ENCODE measurements at regions not wholly inside any gene's neighbourhood (a gene's known extent, or its start where the extent isn't known, plus 50 kb on each side); places are given as distances from the start of the nearest gene placed in this dataset.

DNA sequence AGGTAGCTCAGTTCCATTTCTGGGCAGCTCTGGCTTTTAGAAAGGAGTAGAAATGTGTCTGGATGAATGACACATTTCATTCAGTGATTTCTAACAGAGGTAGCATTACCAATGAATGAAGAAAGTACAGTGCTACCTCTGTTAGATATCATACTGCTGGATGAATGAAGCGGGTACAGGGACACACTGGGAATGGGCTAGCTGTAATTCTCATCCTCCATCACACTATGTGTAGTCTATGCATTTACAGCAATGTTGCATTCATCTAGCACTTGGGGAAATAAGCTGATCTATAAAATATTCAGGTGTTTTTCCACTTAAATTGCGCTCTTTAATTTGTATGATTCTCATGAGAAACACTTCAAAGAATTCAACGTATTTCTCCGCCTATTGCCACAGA, 158.3 kb upstream of the IRX5 start:
- TF ChIP-seq, protein P1, sequence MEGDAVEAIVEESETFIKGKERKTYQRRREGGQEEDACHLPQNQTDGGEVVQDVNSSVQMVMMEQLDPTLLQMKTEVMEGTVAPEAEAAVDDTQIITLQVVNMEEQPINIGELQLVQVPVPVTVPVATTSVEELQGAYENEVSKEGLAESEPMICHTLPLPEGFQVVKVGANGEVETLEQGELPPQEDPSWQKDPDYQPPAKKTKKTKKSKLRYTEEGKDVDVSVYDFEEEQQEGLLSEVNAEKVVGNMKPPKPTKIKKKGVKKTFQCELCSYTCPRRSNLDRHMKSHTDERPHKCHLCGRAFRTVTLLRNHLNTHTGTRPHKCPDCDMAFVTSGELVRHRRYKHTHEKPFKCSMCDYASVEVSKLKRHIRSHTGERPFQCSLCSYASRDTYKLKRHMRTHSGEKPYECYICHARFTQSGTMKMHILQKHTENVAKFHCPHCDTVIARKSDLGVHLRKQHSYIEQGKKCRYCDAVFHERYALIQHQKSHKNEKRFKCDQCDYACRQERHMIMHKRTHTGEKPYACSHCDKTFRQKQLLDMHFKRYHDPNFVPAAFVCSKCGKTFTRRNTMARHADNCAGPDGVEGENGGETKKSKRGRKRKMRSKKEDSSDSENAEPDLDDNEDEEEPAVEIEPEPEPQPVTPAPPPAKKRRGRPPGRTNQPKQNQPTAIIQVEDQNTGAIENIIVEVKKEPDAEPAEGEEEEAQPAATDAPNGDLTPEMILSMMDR (IDR thresholded peaks at IDR 0.05), result no peak
- TF ChIP-seq POLR2A (IDR thresholded peaks at IDR 0.05) (no peak), EP300 (IDR thresholded peaks at IDR 0.05) (no peak)
